Transverse colon (tissue), 4 donors: ENCODE measurements at regions not wholly inside any gene's neighbourhood (a gene's known extent, or its start where the extent isn't known, plus 50 kb on each side); places are given as distances from the start of the nearest gene placed in this dataset.

ENCODE experiments used
- CTCF ChIP-seq, 5 experiments: fragments of 200-600 bp in 3 of 5; fragments of 450-650 bp in 2 of 5; sonication (generic) in 3 of 5; IDR thresholded peaks; 1 replicate in 2 of 5; 2 replicates in 3 of 5; pipeline ENCODE4 v1.5.1; 2016 to 2017; ENCODE audit warnings: antibody characterized with exemption in 5 of 5, inconsistent platforms in 3 of 5, mild to moderate bottlenecking in 2 of 5, moderate library complexity in 1 of 5
- POLR2A ChIP-seq: fragments of 450-650 bp; IDR thresholded peaks from one replicate; pipeline ENCODE4 v1.6.1; 2016; ENCODE audit warnings: antibody characterized with exemption, mild to moderate bottlenecking, moderate library complexity
- POLR2AphosphoS5 ChIP-seq, 3 donors: sonication (generic); formaldehyde crosslinking; IDR thresholded peaks; one replicate each; pipeline ENCODE4 v1.6.1; 2016; ENCODE audit warnings: antibody characterized with exemption in 3 of 3

- TF ChIP-seq CTCF (IDR thresholded peaks at IDR 0.05), result no peak
- no peak for TF ChIP-seq POLR2A
- no peak for TF ChIP-seq POLR2AphosphoS5 (IDR thresholded peaks at IDR 0.05)
Observed at GRCh38 chr16:54412777-54413455, 126.3 kb upstream of the IRX3 start.
